ENCODE measurements at regions not wholly inside any gene's neighbourhood (a gene's known extent, or its start where the extent isn't known, plus 50 kb on each side); places are given as distances from the start of the nearest gene placed in this dataset.
A peak's percentile ranks its signal among the peaks of the same experiment; 100 is the strongest.

DNA sequence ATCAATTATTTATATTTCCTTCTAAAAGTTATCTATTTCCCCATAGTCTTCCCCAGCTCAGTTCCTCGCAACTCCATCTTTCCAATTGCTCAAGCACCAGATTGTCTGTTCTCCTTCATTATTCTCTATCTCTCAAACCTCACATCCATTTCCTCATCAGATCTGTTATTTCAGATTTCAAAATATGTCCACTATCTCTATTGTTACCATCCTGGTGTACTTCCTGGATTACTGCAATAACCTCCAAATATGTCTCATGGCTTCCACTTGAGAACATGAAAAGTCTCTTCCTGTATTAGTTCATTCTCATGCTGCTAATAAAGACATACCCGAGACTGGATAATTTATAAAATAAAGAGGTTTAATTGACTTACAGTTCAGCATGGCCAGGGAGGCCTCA is 641.7 kb upstream of the ZEB2 start:
- DNase-seq: no peak

DNA sequence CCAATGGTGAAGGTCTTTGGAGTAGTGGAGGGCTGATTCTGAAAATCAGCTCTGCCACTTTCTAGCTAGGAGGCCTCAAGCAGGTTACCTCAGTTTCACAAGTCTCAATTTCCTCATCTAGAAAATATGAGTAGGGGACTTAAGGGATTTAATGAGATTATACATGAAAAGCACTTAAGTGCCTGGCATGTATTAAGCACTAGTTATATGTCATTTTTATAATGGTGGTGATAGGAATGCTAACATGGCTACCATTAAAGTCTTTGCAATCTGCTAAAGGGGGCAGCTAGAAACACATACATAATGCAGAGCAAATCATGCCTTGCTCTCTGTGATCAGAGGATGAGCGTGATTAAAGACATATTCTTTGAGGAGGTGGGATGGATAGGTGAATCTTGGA is 640.9 kb upstream of the ZEB2 start:
- no peak for DNase-seq

DNA sequence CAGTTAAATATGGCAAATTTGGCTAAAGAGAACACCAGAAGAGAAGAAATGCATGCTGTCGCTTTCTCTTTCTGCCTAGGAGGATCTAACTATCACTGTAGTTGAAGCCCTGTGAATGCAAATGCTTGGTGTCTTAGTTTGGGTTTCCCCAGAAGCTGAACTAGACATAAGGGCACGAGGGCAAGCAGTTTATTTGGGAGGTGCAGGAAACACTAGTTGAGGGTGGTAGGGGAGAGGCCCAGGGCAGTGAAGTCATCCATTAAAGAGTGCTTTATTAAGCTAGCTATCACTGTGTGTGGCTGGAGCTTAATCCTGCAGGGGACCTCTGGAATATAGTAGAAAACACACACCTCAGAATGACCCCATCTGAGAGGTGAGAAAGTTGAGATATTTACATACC is 639.8 kb upstream of the ZEB2 start:
- no peak for DNase-seq

DNA sequence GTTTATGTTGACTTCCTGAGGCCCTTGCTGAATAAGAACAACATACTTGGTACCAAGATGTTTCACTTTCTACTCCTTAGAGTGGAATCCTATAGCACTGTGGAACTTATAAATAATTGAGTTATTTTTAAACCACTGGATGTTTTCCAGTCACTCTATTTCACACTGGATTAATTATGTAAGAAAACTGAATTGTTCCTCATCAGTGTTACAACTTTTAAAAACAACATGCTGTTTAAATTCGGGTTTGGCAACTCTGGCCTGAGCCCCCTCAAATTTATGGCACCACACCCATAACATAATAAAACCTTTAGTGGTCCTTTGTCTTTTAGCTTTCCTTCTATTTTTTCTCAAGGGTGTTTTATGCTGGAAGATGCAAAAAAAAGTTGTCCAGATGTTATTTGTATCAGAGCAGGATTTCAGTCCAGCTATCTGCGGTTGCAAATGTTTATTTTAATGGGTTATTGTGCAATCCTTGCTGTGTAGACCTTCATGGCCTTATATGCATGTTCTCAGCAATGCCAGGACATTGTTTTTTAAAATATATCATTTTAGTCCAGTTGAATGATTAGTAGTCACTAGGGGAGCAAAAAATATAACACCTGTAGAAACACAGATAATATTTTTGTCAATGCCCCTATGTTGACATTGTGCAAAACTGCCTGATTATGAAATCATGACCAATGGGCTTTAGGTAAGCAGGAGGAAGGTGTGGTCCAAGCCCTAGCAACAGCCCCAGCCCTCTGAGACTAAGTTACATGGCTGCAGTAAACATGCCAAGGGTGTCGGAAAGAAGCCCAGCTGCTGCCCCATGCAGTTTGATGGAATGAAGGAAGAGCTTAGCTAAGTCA is 638.0 kb upstream of the ZEB2 start:
- DNase-seq: peak; percentile 97

DNA sequence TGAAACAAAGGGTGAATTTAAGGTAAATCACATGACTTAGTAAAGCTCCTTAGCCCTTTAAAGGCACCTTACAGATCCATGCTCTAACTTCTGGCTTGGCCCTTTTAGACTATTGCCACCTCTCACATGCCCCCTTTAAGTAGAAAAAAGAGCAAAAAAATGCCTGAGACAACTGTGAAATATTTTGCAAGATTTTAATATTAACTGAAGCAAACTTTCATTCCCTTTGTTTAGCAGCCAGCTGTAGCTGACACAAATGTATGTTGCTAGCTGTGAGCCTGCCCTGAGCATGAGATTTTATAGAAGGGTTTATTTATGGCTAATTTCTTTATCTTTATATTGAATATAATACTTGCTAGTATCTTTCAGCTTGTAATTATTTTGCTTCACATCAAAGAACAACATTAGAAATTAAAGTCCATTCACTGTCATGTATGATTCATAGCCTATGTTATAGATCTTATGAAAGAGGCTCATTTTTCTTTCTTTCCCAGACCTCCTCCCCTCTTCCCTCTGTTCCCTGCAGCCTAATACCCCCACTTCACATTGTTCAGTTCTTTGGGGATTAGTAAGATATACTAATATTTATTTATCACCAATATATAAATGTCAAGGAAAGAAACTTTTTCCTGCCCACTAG is 637.2 kb upstream of the ZEB2 start:
- peak; percentile 67 for DNase-seq

DNA sequence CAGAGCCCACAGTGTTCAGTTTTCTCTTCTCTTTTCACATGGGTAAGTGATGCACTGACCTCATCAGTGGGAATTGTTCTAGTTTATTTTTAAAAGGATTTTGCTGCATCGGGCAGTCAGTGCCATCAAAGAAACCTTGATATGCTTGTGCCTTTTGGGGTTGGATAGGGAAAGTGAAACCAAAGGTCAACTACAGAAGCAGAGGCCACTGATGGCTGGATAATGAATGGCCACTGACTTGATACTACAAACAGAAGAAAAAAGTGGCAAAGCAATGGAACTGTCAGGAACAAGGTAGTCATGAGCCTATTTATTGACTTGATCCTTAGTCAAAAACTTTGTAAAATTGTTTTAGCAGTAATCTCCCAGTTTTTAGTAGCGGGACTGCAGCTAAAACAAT is 636.3 kb upstream of the ZEB2 start:
- DNase-seq: no peak

DNA sequence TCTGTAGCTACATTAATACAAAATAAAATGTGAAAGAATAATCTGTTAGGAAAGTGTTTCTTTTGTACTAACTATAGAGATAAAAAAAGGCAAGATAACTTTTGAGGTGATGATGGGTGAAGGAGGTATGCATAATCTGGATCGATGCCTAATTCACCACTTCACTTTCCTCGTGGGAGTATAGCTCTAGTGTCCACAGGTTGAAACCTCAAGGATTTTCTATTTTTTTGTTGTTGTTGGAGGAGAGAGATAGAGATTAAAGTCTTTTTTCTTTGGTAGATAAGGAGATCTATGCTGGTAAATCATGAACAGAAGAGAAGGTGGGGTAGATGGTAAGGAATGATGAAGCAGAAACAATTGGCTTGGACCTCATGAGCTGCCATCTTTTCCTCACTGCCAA is 635.3 kb upstream of the ZEB2 start:
- no peak for DNase-seq

DNA sequence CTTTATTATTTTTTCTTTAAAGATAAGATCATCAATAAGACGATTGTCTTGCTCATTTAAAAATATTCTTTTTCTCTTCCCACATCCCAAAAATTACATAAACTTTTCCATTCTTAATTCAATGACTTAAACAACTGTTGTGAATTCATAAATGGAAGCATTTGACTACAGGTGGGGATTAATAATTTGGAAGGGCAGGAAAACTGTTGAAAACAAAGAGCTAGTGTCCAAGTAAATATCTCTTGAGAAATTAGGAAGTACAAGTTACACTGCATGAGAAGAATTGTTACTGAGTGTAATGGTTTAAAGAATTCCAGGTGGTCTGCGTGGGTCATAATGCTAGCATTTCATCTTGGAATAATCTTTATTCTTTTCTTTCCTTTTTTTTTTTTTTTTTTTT is 634.8 kb upstream of the ZEB2 start:
- DNase-seq: no peak

DNA sequence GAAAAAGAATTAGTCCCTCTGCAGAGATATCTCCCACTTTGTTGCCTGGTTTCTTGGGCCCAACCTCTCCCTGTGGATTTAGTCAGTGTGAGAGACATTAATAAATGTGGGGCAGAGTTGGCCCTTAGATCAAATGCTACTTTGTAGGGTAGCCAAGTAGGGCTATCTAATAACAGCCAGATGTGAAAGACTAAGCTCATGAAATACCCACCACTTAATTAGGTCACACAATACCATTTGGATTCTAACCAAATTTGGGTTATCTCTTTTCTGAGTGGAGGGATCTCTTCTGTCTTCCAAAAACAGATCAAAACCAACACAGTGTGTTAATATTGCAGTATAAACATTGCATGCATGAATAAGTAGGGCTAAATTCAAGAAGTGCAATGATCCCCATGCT is 626.8 kb upstream of the ZEB2 start:
- DNase-seq: no peak

DNA sequence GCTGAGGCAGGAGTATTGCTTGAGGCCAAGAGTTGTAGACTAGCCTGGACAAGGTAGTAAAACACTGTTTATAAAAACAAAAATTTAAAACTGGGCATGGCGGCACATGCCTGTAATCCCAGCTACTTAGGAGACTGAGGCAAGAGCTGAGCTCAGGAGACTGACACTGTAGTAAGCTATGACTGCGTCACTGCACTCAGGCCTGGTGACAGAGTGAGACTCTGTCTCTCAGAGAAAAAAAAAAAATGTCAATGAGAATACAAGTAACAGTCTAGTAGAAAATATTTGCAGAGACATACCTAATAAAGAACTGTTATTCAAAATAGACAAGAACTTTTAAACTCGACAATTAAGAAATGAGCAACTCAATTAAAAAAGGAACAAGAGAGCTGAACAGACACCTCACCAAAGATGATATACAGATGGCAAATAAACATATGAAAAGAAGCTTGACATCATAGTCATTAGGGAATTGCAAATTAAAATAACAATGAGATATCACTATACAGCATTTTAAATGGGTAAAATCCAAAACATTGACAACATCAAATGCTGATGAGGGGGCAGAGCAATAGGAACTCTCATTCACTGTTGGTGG is 624.3 kb upstream of the ZEB2 start:
- no peak for DNase-seq

DNA sequence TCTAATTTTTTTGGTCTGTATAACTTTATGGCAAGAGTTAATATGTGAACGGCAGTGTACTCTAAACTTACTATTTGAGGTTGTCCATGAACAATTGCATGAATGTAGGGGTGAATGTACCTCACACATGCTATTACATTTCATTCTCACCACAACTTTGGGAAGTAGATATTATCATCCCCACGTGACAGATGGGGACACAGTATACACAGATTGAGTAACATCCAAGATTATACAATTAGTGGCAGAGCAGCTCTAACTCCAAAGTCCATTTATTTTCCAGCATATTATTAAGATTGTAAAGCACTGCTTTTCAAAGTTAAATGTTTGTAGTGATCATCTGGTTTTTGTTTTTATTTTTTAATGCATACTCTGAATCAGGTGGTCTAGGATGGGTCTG is 622.1 kb upstream of the ZEB2 start:
- no peak for DNase-seq

DNA sequence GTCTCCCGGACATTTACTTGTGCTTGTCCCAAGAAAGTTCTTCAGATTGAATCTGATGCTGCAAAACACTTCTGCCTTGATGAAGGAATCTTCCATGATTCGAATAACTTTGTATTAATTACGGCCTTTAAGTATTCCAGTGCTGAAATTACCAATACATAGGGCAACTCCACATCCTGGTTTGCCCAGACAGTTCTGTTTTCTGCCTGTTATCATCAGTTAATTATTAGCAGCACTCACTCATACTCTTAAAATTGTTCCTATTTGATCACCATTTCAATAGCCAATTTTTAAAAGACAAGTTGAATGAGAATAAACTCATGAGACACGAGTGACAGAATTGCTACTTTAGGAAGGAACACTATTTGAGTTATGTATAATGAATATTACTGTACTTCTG is 620.7 kb upstream of the ZEB2 start:
- no peak for DNase-seq

DNA sequence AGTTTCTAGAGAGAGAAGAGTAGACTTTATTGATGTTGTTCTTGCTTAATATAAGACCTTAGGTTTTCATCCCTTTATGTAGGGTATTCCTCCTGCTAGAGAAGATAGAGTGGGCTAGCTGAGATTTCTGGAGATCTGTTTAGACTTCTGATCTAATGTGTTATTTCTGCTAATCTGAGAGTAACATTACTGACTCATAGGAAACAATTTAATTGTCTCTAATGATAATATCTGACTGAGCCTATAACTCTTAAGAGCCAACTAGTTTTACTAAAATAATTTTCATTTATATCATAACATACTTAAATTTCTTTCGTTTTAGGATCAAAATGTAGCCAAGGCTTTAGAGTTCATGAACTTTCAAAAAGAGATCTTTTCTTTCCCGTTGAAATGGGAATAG is 618.7 kb upstream of the ZEB2 start:
- no peak for DNase-seq

DNA sequence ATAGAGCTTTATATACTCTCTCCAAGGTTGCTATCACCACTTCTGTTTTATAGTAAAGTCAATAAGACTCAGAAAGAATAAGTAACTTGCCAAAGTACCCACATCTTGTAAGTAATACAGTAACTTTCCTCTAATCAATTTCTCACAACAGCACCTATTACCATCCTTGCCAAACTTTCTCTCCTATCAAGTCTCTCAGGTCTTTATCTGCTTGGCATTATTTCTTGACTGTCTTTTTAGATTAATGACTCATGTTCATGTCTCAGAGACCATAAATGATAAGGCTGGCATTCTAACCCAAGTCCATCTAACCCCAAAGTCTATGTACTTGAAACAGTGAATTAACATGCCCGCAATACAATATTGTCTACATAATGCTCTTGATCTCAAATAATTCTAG is 618.0 kb upstream of the ZEB2 start:
- no peak for DNase-seq

DNA sequence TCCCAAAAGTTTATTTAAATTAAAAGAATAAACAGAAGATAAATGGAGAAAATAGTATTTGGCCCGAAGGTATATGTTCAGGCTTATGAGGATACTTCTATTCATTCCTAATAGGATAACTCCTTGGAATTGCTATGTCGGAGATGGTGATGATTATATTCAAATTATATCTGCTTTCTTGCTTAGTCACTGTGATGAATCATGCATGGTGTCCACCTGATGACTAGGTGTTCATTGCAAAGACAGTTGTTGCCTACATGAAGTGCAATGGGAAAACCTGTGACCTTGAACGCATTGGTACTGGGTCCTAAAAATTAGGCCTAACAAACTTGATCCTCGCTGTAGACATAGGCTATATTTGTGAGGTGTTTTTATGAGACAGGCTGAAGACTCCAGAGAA is 617.3 kb upstream of the ZEB2 start:
- no peak for DNase-seq

DNA sequence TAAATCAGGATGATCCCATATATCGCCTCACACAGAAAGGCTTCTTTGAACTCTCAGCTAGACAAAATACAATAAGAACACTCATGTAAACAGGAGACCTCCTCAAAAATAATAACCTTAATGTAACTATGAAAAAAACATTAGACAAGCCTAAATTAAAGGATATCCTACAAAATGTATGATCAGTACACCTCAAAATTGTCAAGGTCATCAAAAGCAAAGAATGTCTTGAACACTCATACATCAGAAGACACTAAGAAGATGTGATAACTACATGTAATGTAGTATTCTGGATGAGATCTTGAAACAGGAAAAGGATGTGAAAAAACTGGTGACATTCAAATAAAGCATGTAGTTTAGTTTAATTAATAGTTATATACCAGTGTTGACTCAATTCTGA is 616.8 kb upstream of the ZEB2 start:
- no peak for DNase-seq

DNA sequence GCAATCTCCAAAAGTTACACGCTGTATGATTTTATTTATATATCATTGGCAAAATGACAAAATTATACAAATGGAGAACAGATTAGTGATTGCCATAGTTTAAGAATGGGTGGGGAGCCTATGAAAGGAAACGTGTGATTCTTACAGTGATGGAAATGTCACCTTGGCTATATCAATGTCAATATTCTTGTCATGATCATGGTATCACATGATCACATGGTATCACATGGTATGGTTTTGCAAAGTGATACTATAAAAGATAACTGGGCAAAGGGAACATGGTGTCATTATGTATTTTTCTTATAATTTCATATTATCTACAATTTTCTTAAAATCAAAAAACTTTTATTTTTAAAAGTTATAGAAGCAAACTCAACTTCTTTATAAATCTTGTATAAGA is 606.2 kb upstream of the ZEB2 start:
- no peak for DNase-seq

DNA sequence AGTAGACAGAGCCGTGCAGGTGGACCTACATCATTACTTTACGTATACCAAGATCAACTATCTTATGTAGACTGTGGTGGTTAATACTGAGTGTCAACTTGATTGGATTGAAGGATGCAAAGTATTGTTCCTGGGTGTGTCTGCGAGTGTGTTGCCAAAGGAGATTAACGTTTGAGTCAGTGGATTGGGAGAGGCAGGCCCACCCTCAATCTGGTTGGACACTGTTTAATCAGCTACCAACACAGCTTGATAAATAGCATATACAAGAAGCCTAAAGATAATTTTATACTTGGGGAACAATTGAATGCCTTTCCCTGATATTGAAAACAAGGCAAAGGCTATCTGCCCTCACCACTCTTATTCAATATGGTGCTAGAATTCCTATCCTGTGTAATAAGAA is 604.2 kb upstream of the ZEB2 start:
- DNase-seq: no peak

DNA sequence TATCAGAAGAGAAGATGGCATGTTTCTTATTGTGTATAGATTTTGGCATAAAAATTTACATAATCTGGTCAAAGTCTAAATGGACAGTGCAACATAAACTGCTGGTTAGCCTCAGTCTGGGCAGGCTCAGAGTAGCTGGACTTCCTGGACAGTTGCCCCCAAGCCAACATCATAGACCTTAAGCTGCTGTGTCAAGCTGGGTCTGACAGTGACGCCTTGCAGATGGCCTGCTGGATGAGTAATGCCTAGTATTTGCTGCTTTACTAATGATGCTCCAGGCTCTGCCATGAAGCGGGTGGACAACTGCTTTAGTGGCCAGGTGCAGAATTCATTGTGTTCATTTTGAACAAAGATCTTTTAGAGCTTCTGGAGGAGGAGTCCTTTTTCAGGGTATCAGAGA is 603.7 kb upstream of the ZEB2 start:
- DNase-seq: no peak

DNA sequence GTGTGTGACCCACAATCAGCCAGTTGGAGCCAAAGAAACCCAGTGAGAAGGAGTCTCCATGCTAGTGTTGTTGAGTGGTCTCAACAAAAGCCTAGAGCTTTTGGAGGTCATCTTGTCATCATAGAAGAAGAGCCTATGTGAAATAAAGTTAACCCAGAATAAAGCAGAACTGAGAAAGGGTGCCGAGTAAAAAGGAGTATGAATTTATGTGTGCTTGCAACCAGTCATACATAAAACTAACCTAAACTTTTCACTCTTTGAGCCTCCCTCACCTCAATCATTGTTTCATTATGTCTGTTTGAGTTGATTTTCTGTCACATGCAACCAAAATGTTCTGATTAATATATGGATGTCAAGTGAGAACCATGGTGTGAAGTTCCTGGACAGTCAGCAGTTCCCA is 599.3 kb upstream of the ZEB2 start:
- DNase-seq: no peak

DNA sequence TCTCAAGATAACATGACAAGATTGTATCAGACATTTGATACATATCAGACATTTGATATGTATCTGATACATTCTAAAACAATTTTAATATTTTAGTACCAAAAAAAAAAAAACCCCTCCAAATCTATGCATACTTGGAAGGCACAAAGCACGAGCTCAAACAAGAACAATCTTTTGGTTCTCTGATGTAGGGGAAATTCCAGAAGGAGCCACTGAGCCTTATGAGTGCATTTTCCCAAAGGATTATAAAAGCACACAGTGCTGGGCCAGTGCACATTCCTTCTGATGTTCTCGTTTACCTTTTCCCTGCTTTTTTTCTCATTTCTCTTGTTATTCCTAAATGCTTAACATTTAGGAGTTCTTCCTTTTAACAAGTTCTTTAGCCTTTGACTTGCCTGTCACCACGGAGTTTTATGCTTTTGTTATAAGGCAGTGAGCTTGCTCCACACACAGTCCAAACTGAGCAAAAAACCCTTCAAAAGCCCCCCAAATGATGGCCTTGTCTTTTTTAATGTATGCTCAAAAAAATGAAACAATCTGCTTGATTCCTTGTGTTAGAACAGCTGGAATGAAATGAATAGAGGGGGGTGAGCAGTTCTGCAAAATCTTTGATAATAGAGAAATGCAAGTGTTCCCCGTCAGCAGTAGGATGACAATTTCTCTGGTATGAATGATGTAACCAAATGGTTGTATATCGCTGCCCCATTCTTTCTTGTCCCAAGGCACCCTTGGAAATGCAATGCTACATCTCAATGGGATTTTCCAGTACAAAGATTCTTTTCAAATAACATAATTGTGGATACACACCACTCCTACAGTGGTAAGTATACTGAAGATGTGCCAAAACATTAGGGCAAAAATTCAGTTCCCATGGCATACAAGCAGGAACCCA is 597.2 kb upstream of the ZEB2 start:
- peak; percentile 35 for DNase-seq

DNA sequence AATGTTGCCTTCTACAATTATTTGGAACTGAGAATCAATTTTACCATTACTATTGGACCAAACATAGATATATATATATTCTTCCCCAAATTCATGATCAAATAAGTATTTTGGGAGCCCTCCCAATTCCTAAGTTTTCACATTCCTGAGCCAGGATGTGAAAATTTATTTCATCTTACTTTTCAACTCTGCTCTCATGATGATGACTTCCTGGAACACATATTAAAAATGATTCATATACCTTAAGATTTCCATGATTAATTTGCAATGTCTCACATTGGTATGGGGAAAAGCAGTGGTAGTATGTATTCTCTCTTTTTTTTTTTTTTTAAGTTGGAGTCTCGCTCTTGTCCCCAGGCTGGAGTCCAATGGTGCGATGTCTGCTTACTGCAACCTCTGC is 596.1 kb upstream of the ZEB2 start:
- no peak for DNase-seq

DNA sequence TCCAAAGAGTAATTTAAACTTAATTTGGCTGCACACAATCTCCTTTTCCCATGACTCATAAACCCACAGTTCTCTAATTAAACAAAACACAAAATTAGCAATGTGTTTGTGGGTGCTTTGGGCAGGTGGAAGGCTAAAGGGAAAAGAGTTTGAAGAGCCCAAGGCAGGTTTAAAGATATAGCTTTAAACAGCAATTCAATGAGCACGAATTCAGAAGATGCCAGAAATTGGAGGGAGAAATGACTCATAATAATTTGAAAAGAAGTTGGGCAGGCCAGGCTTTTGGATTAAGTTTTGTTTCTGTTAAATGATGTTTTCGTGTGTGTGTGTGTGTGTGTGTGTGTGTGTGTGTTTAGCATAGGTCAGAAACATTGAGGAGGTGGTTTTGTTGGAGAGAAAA is 594.8 kb upstream of the ZEB2 start:
- DNase-seq: no peak

Data from skin of body (tissue), 1 donor.